GM12872 (cell line): ENCODE measurements at regions not wholly inside any gene's neighbourhood (a gene's known extent, or its start where the extent isn't known, plus 50 kb on each side); places are given as distances from the start of the nearest gene placed in this dataset.

ENCODE experiments used
- TF ChIP-seq, protein P1 (sequence below): IDR thresholded peaks from 3 replicates; pipeline ENCODE4 v1.5.1; 2011; ENCODE audit warnings: low read depth, mild to moderate bottlenecking, low read length, moderate library complexity; ENCODE audit not compliant: insufficient read depth

DNA sequence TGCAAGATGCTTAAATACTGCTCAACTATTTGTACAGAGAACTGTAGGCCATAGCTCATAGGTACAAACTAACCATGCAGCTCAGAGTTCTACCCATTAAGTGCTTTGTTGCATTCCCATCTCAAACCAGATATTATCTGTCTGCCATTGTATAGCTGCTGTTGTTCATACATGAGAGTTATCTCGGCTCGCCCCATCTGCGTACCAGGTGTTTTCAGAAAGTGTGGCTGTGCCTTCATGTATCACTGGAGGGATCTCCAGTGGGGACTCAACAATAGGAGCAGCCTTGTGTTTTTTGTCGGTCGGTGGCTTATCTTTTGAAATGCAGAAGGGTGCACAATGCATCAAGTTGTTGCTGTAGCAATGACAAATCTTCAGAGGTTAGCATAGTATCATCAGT lies 678.3 kb downstream of the RERGL start:
- TF ChIP-seq, protein P1, sequence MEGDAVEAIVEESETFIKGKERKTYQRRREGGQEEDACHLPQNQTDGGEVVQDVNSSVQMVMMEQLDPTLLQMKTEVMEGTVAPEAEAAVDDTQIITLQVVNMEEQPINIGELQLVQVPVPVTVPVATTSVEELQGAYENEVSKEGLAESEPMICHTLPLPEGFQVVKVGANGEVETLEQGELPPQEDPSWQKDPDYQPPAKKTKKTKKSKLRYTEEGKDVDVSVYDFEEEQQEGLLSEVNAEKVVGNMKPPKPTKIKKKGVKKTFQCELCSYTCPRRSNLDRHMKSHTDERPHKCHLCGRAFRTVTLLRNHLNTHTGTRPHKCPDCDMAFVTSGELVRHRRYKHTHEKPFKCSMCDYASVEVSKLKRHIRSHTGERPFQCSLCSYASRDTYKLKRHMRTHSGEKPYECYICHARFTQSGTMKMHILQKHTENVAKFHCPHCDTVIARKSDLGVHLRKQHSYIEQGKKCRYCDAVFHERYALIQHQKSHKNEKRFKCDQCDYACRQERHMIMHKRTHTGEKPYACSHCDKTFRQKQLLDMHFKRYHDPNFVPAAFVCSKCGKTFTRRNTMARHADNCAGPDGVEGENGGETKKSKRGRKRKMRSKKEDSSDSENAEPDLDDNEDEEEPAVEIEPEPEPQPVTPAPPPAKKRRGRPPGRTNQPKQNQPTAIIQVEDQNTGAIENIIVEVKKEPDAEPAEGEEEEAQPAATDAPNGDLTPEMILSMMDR = no peak

GRCh38 chr12:17388679-17389078 lies 701.3 kb downstream of the RERGL start:
- TF ChIP-seq, protein P1 = no peak

DNA sequence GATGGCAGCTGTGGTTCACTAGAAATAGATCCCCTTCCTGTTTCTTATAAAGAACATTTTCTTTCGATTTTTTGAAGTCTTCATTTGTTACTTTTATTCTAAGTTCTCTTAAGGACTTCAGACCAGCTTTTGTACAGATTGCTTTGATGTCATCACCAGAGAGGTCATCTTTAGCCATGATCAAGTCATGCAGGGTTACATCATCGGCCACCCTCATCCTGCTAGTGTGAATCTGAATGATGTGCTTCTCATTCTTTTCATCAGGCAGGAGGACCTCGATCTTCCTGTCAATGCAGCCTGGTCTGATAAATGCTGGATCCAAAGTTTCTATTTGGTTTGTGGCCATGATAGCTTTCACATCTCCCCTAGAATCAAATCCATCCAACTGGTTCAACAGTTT lies 706.7 kb downstream of the RERGL start:
- TF ChIP-seq, protein P1 = no peak

GRCh38 chr12:17381211-17381610 lies 708.8 kb downstream of the RERGL start:
- TF ChIP-seq, protein P1 = no peak

GRCh38 chr12:17372508-17372907 lies 717.5 kb downstream of the RERGL start:
- TF ChIP-seq, protein P1 = no peak

DNA sequence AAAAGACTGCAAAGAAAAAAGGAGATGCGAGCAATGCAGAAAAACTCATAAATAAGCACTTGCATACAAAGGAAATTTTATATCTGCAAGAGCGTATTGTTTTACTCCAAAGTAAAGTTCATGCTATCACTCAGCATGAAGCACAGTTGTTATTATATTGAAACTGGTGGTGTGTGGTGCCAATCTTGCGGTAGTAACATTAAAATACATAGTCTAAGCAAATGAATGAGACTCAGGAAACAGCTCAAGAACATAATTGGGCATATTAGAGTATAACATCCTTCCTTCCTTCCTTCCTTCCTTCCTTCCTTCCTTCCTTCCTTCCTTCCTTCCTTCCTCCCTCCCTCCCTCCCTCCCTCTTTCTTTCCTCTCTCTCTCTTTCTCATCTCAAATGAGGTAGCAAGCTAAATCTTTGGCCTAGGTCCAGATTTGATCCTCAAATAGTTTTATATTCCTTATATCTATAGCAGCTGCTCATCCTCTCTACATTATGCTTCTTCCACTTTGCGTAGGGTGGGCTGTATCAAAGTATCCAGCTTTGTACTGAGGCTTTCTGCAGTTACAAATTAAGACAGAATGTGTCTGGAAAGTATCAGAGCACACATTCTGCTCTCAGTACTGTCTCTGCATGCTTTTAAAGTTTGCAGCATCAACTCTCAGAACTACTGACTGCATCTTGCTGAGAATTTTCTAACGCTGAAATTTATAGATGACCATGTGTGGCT lies 718.3 kb downstream of the RERGL start:
- TF ChIP-seq, protein P1 = no peak

- TF ChIP-seq, protein P1 = no peak
Observed at GRCh38 chr12:17370621-17371020, 719.4 kb downstream of the RERGL start.
